HCEC 1CT (cell line): ENCODE measurements at regions not wholly inside any gene's neighbourhood (a gene's known extent, or its start where the extent isn't known, plus 50 kb on each side); places are given as distances from the start of the nearest gene placed in this dataset.
"Not testable (repeated sequence)": the region's sequence is repeated elsewhere in the genome, so short reads cannot be mapped to it uniquely, and the experiment has no call there.

Experiments
- DNase-seq: peaks from one replicate; pipeline ENCODE4 v3.0.0-alpha.2; 2017

DNA sequence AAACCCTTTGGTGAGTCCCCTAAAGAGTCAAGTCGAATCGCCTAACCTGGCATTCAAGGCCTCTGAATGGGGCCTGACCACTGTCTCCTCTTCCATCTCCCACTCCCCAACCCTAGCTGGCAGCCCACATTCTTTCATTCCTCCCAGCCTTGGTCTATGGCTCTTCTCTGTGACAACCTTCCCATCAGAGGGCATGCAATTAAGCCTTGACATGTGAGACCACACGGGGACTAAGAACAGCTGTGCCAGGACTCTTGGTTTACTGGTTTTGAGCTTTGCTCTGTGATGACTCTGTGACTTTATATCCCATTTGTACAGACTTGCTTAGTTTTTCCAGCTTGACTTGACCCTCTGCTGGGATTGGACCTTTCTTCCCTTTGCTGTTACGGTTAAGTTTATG, 116.6 kb downstream of the BUB3 start:
- no peak for DNase-seq

DNA sequence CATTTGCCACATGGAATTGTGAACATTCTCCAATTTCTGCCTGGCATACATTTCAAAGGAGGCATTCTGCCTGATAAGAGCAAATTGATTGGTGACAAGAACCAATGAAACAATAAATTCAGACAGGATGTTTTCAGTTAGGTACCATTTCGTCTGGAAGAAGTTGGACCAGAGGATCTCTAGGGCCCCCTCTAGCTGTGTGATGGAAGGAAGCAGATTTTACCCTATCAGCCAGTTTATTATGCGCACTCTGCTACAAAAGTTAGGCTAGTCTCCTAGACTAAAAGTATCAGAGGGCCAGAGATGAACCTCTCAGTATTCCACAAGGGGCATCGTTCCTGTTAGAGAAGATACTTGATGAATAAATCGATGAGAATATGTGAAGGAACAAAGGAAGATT, 118.0 kb downstream of the BUB3 start:
- no peak for DNase-seq

DNA sequence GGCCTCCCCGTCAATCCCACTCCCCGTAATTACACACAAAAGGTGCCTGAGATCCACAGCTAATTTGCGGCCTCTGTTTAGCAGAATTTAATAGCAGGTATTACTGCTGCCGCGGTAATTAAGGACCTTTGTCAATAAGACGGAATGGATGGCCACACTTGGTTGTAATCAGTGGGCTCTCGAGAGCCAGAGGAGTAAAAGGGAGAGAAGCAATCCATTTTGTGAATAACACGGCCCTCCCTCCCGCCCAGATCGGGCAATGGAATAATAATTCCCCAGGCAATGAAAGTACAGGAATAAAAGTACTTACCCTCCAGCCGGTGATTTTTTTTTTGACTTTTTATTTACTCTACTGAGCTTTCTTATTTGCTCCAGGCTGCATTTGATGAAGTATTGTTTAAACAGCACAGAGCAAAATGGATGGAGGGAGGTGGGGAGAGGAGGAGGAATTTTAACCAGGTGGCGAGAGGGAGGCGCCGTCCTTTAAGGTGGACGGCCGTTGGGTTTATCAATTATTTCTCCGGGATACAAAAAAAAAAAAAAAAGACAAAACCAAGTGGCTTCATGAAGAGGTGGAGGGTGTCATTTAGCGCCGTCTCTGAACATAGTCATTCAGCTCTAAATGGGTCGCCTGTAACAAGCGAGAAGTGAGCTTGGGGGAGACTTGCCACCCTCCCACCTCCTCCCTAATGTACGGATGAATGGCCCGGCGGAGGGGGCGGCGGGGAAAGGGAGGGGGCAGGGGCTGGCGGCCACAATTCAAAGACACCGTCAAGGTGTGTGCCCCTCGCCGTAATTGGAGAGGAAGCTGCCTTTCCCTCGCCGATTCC, 120.3 kb downstream of the BUB3 start:
- no peak for DNase-seq

DNA sequence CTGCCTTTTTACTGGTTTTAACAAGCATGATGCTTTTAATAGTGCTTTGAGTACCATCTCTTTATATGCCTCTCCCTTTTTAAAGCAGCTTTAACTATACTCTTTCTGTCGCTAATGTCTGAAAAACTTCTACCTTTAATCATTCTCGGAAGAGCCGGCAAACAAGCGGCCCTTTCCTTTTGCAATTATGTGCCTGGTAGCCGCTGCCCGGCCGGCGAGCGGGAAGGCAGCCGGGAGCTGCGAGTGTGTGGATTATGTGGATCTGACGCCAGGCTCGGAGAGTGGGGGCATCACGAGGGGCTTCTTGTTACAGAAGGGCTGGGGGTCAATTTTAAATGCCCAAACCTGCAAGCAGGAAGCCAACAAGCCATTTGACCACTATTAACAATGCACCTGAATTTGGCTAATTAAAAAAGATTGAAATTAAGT, 120.9 kb downstream of the BUB3 start:
- no peak for DNase-seq

DNA sequence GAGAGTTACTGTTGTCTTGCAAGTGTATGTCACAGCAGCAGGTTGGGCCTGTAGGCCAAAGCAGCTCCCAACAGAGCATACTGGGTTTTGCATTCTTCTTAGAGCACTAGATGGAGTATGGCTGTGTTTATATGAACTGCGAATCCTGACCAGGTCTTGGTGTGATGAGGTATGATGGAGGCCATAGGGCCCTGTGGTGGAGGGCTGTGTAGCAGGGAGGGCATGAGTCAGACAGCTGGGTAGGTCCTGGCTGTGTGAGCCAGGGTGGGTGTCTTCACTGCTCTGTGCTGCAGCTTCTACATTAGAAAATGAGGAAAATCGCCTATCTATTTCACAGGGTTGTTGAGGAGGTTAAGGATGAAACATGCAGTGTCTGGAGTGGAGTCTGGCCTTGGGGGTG, 124.2 kb downstream of the BUB3 start:
- DNase-seq: no peak

DNA sequence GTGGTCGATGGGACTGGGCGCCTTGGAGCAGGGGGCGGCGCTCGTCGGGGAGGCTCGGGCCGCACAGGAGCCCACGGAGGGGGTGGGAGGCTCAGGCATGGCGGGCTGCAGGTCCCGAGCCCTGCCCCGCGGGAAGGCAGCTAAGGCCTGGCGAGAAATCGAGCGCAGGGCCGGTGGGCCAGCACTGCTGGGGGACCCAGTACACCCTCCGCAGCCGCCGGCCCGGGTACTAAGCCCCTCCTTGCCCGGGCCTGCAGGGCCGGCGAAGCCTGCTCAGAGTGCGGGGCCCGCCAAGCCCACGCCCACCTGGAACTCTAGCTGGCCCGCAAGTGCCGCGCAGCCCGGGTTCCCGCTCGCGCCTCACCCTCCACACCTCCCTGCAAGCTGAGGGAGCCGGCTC, 129.2 kb downstream of the BUB3 start:
- DNase-seq: not testable (repeated sequence)

DNA sequence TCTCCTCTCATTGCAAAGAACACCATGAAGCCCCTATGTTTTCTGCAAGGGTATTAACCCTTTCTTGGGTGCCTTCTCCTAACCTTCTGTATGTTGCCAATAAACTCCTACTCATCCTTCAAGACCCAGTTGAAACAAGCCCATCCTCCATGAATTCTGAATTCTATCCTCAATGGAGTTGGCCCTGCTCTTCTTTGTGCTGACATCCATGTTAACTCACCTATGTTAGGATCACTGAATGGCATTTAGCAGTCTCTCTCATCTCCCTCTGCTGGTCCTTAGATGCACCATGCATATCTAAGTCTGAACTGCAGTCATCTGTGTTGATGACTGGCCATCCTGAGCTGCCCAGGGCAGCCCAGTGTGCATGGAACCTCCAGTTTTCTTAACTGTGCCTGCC, 129.8 kb downstream of the BUB3 start:
- no peak for DNase-seq

DNA sequence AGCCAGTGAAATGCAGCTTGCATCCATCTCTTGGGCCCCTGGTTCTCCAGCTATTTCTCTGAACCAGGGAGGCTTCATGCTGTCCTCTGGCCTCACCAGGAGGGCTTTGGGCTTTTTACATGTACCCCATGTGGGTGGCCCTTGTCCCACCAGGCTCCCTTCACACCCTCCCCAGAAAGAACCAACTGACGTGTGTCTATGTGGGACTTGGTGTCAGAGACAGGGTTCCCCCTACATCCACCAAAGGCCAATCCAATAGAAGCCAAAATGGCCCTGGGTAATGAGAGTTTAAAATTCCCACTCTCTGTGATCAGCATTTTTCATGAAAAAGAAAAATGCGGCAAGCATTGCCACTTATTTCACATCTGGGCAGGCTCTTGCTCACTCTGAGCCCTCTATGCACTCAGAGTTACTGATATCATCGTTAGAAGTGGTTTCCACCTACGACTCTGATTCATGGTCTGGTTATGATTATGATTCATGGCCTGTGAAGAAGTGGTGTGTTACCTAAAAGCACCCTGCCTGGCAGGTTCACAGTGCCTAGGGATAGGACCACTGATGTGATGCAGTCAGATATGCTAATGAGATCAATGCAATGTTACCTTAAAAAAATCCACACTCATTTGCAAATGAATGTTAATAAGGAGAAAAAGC, 133.5 kb downstream of the BUB3 start:
- no peak for DNase-seq

DNA sequence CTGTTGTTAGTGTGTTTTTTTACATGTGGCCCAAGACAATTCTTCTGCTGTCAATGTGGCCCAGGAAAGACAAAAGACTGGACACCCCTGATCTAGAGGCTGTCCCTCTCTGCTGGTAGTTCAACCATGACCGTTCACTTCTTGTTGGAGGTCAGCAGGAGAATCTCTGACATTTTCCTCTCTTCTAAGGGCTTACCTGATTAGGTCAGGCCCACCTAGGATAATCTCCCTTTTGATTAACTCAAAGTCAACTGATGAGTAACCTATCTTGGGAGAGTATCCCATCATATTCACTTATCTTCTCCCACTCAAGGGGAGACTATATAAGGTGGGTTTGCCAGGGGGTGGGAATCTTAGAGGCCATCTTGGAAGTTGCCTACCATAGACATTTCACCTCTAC, 135.2 kb downstream of the BUB3 start:
- no peak for DNase-seq

DNA sequence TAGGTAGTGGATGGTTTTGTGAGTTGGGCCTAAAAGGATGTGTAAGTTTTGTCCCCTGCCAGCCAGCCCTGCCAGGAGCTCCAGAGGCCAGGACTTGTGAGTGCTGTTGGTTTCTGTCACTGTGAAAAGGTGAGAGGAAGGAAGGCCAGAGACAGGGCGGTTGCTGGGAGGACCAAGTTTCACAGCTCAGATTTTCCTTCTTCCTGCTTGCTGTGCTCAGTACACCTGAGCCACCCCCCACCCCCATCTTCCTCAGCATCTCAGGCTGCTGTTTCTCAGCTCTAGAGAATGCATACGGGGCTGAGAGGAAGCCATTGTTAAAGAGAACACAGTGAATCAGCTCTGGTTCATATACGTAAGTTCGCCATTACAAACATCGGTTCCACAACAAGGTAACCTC, 139.9 kb downstream of the BUB3 start:
- DNase-seq: no peak

DNA sequence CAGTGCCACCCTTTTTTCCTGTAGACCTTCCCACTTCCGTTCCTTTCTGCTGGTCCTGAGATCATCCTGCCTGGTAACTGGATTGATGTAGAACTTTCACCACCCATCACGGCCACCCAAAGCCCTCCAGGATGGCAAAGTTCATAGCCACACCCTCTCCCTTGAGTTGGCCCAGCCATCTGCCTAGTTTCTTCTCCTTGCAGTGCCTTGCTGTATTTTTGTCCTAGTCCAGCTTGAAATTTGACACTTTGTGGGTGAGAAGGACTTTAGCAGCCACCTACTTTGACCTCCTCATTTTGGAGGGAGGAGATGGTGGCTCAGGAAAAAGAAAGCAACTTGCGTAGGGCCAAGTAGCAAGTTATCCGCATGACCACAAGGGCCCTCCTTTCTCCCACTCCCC, 140.7 kb downstream of the BUB3 start:
- no peak for DNase-seq

DNA sequence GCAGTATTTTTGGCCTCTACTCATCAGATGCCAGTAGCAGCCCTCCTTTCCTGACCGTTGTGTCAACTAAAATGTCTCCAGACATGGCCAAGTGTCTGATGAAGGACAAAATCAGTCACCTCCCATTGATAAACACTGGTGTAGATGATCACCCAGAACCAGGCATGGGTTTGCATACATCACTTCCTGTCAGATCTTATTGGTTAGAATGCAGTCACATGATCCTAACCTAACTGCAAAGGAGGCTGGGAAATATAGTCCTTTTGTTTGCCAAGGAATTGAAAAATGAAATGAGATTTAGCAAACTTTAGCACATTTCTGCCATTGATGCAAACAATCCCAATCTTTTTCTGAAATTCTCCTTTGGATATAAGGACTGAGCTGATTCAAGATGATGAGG, 141.4 kb downstream of the BUB3 start:
- no peak for DNase-seq

DNA sequence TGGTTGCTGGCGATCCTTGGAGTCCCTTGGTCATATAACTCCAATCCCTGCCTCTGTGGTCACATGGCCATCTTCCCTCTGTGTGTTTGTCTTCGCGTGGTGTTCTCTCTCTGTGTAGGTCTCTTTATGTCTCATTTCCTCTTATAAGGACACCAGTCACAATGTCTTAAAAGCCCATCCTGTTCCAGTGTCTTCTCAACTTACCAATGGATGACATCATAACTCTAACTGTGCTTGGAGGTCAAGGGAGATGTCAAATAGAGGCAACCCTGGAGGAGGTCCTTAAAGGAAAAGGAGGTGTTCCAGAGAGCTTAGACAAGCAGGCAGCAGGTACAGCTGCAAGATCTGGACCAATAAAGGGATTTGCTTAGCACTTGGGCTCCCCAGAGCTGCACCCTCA, 143.0 kb downstream of the BUB3 start:
- DNase-seq: no peak

DNA sequence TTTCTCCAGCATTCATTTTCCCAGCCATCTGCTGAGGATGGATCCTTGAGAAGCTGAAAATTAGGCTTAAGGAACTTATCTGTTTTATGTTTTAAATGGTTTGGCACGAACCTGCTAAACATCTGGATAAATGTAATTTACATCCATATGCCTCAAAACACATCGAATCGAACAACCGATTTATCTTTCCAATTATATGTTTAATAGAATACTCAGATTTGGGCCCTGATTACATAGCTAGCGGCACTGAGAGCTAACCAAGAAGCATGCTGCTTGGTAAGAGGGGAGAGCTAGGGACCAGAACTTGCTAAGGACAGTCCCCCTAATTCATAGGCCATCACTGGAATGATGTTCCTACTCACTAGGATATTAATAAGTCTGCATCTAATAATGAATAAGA, 144.4 kb downstream of the BUB3 start:
- DNase-seq: no peak

DNA sequence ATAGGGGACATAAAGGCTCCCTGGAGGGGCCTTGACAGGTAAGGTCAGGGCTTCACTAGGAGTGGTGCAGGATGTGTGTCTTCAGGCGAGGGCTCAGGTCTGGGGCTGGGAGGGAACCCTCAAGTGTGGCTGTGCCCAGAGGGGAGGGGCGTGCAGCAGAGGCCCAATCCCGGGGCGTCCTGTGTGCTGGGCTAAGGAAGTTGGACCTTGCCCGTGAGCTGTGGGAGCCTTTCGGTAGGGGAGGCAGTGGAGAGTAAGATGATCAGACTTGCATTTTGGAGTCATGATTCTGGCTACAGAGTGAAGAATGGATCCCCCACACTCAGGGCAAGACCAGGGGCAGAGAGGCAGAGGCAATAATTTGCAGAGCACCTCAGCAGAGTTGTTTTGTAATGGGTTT, 145.4 kb downstream of the BUB3 start:
- DNase-seq: no peak

DNA sequence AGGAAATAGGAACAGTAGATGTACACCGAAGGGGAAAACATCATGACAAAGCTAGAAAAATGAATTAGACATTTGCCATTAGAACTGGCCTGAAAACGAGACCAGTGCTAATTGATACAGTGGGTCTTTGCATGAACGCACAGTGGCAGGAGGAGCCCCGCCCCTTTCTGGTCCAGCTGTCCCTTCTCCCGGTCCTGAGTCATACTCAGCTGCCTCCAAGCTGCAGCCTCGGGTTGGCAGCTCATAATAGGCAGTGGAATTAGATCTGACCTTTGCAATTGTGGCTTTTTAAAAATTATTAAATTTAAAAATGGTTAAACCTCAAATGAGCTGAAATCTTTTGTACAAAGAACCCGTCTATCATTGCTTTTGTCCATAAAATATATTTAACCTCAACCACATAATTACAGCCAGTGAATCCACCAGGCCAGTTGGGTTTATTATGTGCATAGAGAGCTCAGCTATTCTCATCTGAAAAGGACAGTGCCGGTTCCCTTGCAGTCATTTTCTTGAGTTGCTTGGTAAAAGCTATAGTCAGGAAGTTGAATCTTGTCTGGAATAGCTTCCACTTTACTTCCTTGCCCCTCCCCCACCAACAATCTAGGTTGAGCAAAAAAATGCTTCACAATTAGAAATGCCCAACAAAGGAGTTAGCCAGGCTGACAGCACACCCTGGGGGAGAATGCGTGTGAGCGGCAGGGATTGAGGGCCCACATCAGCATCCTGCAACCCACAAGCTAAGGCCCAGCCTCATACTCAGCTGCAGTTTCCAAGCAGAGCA, 147.1 kb downstream of the BUB3 start:
- DNase-seq: no peak

DNA sequence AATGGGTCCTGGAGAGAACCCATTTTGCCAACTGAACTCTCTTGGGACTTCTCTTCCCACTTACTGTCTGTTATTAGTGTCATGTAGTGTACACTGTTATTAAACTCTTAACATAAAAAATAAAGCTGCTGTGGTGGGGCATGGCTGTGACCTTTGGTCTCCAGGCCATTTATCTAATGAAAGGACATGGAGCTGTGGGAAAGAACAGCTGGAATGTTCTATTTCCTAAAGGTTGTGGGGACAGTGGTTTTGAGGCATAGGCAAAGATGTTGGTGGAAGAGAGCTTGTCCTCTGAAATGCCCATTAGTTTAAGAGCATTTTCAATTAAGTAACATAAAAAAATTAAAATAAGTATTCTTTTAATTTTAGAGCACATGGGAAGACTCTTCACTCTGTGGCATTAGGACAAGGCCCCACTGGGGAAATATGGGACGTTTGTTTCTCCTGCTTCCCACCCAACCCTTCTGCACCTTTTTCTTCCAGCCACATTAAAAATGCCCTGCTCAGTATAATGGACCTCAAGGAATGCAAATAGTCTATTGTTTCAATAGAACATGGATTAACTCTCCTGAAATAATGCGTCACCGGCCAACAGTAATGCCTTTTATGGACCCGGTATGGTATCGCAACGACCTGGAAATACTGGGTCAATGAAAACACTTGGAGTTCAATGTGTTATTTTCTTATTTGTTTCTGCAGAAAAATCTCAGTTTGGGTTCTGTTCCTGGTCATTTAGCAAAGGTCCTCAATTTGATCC, 149.6 kb downstream of the BUB3 start:
- DNase-seq: no peak

DNA sequence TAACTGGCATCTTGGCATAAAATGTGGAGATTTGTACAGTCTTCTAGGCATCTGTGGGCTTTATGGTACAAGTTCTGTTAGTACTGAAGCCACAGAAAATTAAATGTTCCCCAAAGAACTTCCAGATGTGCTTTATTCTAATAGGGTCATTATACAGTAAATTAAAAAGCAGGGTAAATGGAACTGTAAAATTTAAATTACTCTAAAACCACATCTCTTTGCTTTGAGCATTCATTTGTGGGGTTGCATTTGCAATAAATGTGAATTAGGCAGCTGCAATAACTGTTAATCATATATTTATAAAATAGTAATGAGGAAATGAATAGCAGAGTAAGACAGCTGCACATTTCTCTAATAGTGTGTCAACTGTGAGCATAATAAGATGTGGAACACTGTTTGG, 151.5 kb downstream of the BUB3 start:
- DNase-seq: no peak

DNA sequence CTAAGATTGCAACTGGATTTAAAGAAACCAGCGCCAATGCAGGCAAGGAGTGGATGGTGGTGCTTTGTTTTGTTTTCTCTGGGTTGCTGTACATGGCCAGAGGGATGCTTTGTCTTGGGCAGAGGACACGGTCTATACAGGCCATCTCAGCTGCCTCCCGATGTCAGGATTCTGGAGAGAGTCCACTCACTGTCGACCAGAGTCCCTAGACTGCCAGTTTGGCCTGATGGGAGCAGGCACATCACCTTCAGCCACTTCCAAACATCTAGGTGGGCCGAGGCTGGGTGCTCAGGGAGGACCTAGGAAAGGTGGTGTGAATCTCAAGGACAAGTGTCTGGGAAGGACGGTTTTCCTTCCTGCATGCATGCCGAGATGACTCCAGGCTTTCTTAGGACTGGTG, 152.1 kb downstream of the BUB3 start:
- DNase-seq: no peak

DNA sequence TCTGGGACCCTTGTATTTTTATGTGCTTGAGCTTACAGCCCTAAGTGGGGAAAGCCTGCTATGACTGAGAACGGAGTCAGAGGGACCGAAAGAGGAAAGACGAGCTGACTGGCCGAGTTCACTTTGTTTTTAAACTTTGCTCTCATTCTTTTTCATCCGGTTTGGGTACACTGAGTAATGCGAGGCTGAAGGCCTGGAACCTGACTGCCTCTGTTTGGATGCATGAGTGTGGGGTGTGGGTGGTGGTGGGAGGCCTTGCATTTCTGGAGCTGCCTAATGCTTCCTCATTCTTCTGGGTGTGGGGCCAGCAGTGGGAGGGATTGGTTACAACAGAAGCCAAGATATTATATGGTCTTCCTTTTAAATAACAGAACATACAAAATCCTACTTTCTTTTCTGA, 155.5 kb downstream of the BUB3 start:
- no peak for DNase-seq

DNA sequence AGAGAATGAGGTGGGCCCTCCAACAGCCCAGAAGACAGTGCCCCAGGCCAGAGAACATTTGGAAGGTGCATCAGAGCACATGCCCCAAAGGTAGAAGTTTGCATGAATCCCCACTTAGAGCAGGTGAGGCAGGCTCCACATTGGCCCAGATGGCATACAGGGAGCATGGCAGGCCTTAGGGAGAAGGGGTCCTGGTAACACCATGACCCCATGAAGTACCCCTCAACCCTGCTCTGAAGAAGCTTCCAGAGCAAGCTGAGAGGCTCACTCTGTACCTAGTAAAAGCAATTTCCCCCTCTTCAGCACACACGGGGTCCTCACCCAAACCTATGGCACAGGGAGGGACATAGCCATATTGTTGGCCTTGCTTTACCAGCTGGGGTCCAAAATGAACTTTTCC, 162.6 kb downstream of the BUB3 start:
- DNase-seq: no peak

DNA sequence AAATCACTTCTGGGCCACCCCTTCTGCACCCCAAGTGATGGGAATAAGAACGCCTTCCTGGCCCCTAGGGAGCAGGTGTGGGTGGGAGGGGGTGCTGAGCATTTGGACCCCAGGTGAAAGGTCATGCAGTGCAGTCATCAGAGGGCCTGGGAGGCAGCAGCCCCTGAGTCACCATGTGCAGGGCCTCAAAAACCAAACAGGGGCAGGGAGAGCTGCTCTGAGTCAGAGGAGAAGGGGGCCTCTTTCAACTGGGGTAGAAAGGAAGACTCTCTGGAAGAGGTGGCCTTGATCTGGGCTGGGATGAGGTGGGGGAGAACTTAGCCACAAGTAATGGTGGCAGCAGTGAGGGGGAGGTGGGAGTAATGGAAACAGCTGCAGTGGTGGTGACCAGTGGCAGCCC, 164.3 kb downstream of the BUB3 start:
- no peak for DNase-seq

DNA sequence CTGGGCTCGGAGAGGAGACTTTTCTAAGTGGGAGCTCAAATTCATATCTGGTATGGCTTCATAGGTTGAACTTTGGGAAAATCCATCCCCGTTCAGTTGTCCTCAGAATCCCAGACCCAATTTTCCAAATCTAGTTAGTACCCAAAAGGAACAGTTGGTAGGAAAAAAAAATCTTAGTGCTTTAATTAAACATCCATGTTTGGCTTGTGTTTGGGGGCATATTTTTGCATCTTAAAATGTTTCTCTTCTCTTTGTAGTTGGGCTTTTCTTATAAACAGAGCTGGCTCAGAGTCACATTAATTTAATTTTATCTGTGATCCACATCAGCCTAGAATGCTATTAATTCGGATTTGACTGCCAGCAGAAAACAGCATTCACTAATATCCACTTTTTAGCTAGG, 165.9 kb downstream of the BUB3 start:
- DNase-seq: no peak
